ENCODE measurements at regions not wholly inside any gene's neighbourhood (a gene's known extent, or its start where the extent isn't known, plus 50 kb on each side); places are given as distances from the start of the nearest gene placed in this dataset.
A peak's percentile ranks its signal among the peaks of the same experiment; 100 is the strongest.

DNA sequence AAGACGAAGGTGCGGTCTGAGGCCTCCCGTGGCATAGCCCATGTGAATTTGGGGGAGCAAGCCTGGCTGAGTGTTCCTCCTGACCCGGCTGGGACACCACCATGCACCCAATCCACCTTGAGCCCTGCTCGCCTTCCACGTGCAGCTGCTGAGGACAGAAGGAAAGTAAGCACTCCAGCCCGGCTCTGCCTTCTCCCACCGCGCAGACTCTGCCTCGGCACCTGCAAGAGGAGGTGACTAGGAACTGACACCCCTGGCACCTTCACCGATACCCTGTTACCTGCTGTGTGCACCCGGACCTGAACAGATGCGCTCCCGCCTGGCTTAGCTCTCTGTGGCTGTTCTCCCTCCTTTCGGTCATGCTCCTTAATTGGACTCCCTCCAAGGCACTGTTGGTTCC lies 57.0 kb upstream of the OPN4 start:
- DNase-seq (ENCODE audit: low spot score in 2 of 2): peak in 1 of 2 donors; percentile 65
- TF ChIP-seq EP300 (IDR thresholded peaks at IDR 0.05) (no peak), POLR2A (IDR thresholded peaks at IDR 0.05) (no peak)
- Histone ChIP-seq H3K27ac (no peak overlapping the region), H3K4me1 (peaks cover 11% of the 10 kb centered on the region), H3K4me3 (no peak overlapping the region), H3K36me3 (no peaks in the 10 kb centered on the region), H3K9me3 (no peaks in the 10 kb centered on the region), H3K27me3 (no peaks in the 10 kb centered on the region)
- 86% methylated on average over 15 of the region's 15 CpGs for WGBS

DNA sequence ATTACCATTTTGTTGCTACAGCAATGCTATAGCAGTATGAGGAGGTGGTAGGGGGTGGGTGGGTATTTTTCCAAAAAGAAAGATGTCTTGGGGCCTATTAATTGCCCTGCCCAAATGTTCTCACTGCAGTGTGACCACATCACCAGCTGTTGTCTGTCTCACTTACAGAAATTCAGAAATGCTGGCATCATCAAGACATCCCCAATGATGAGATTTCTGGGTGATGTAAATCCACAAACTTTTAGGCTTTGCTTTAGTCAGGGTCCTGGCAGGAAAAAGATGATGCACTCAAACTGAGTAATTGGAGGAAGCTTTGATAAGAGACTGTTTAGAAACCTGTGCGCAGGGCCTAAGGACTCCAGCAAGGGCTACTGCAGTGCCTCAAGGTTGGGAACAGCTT lies 56.2 kb upstream of the OPN4 start:
- H3K27me3 ChIP-seq: no peaks in the 10 kb centered on the region
- 82% methylated on average over 1 of the region's 1 CpG for WGBS
- H3K9me3 ChIP-seq: no peaks in the 10 kb centered on the region
- no peak overlapping the region for H3K4me3 ChIP-seq
- TF ChIP-seq CTCF (IDR thresholded peaks at IDR 0.05) (no peak), EP300 (IDR thresholded peaks at IDR 0.05) (no peak), POLR2AphosphoS5 (IDR thresholded peaks at IDR 0.05) (no peak), POLR2A (IDR thresholded peaks at IDR 0.05) (no peak)
- no peak overlapping the region for H3K27ac ChIP-seq
- H3K36me3 ChIP-seq: no peaks in the 10 kb centered on the region
- H3K4me1 ChIP-seq: peaks cover 11% of the 10 kb centered on the region
- no peak for DNase-seq (ENCODE audit: low spot score in 2 of 2)

- Histone ChIP-seq H3K36me3 (no peaks in the 10 kb centered on the region), H3K9me3 (no peaks in the 10 kb centered on the region), H3K27me3 (no peaks in the 10 kb centered on the region), H3K27ac (no peak overlapping the region), H3K4me3 (no peak overlapping the region), H3K4me1 (peaks cover 11% of the 10 kb centered on the region)
- no peak for DNase-seq (ENCODE audit: low spot score in 2 of 2)
- WGBS: 82% methylated on average over 5 of the region's 5 CpGs
- TF ChIP-seq EP300 (IDR thresholded peaks at IDR 0.05): no peak
- TF ChIP-seq POLR2AphosphoS5 (IDR thresholded peaks at IDR 0.05): no peak
- TF ChIP-seq CTCF (IDR thresholded peaks at IDR 0.05): no peak
- TF ChIP-seq POLR2A (IDR thresholded peaks at IDR 0.05): no peak
These were observed 55.3 kb upstream of the OPN4 start for GRCh38 chr10:86599041-86599440.

- Histone ChIP-seq H3K4me1 (peaks cover 11% of the 10 kb centered on the region), H3K36me3 (no peaks in the 10 kb centered on the region), H3K4me3 (no peak overlapping the region), H3K27me3 (no peaks in the 10 kb centered on the region), H3K27ac (no peak overlapping the region), H3K9me3 (no peaks in the 10 kb centered on the region)
- WGBS: 16% methylated on average over 4 of the region's 4 CpGs
- DNase-seq (ENCODE audit: low spot score in 2 of 2): no peak
- no peak for TF ChIP-seq EP300 (IDR thresholded peaks at IDR 0.05)
- no peak for TF ChIP-seq POLR2AphosphoS5 (IDR thresholded peaks at IDR 0.05)
- TF ChIP-seq POLR2A (IDR thresholded peaks at IDR 0.05): no peak
- TF ChIP-seq CTCF (IDR thresholded peaks at IDR 0.05): no peak
These were observed 54.6 kb upstream of the OPN4 start for GRCh38 chr10:86599729-86600128.

- no peaks in the 10 kb centered on the region for H3K27me3 ChIP-seq
- no peak overlapping the region for H3K4me3 ChIP-seq
- TF ChIP-seq CTCF (IDR thresholded peaks at IDR 0.05) (no peak), POLR2AphosphoS5 (IDR thresholded peaks at IDR 0.05) (no peak), POLR2A (IDR thresholded peaks at IDR 0.05) (no peak), EP300 (IDR thresholded peaks at IDR 0.05) (no peak)
- DNase-seq (ENCODE audit: low spot score in 2 of 2): no peak
- 75% methylated on average over 2 of the region's 2 CpGs for WGBS
- H3K4me1 ChIP-seq: peaks cover 11% of the 10 kb centered on the region
- no peaks in the 10 kb centered on the region for H3K36me3 ChIP-seq
- H3K27ac ChIP-seq: no peak overlapping the region
- H3K9me3 ChIP-seq: no peaks in the 10 kb centered on the region
These were observed 54.1 kb upstream of the OPN4 start for GRCh38 chr10:86600296-86600695.

DNA sequence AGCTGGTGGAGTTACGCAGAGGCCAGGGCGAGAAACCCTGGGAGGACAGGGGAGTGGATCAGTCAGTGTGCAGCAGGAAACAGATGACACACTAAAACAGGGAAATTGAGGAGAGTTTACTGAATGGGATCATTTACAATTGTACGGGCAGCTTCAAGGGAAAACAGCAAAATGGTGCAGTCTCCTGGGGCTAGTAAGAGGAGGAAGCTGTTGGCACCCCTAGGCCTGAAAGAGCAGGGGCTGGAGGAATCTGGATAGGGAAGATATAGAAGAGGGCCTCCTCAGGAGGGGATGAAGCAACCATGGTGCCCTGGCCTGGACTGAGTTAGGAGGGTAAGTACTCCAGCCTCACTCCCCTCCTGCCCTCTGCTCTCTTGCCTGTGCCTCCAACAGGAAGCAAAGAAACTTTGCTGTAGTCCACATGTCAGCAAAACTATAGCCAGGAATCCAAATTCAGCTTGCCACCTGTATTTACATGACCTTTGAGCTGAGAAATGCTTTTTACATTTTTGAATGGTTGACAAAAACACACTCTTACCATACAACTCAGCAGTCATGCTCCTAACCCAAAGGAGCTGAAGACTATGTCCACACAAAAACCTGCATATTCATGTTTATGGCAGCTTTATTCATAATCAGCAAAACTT lies 52.3 kb upstream of the OPN4 start:
- DNase-seq (ENCODE audit: low spot score in 2 of 2): no peak
- Histone ChIP-seq H3K27me3 (no peaks in the 10 kb centered on the region), H3K4me3 (no peak overlapping the region), H3K27ac (no peak overlapping the region), H3K9me3 (no peaks in the 10 kb centered on the region), H3K4me1 (peaks cover 11% of the 10 kb centered on the region), H3K36me3 (no peaks in the 10 kb centered on the region)
- WGBS: 80% methylated on average over 3 of the region's 3 CpGs
- TF ChIP-seq CTCF (IDR thresholded peaks at IDR 0.05): no peak
- no peak for TF ChIP-seq EP300 (IDR thresholded peaks at IDR 0.05)
- no peak for TF ChIP-seq POLR2AphosphoS5 (IDR thresholded peaks at IDR 0.05)
- TF ChIP-seq POLR2A (IDR thresholded peaks at IDR 0.05): no peak
